Neutrophil (primary cell): ENCODE measurements at regions not wholly inside any gene's neighbourhood (a gene's known extent, or its start where the extent isn't known, plus 50 kb on each side); places are given as distances from the start of the nearest gene placed in this dataset.

Experiments used
- H3K27ac ChIP-seq: fragments of 200-600 bp; sonication (generic); 2 replicates; pipeline ENCODE4 v1.5.1; 2016; ENCODE audit warnings: mild to moderate bottlenecking, moderate library complexity
- H3K27me3 ChIP-seq: fragments of 200-600 bp; sonication (generic); 2 replicates; pipeline ENCODE4 v1.6.0; 2016; ENCODE audit warnings: mild to moderate bottlenecking
- H3K36me3 ChIP-seq: fragments of 200-600 bp; sonication (generic); 2 replicates; pipeline ENCODE4 v1.5.1; 2017
- H3K4me1 ChIP-seq, 2 experiments: fragments of 200-600 bp in 1 of 2; sonication (generic) in 1 of 2; 1 replicate in 1 of 2; 2 replicates in 1 of 2; pipeline versions ENCODE4 v1.5.1 to v1.6.1; 2013 to 2016; ENCODE audit warnings: low read depth in 1 of 2, low read length in 1 of 2, mild to moderate bottlenecking in 1 of 2, moderate library complexity in 1 of 2; ENCODE audit not compliant: control insufficient read depth in 1 of 2, insufficient read depth in 1 of 2
- H3K4me3 ChIP-seq, 2 experiments: fragments of 200-600 bp in 1 of 2; sonication (generic) in 1 of 2; 1 replicate in 1 of 2; 2 replicates in 1 of 2; pipeline ENCODE4 v1.5.1; 2013 to 2016; ENCODE audit warnings: low read depth in 1 of 2, low read length in 1 of 2, mild to moderate bottlenecking in 1 of 2, moderate library complexity in 1 of 2
- H3K9me3 ChIP-seq: fragments of 200-600 bp; sonication (generic); 2 replicates; pipeline ENCODE4 v1.5.1; 2016
- TF ChIP-seq, protein P1 (sequence below): fragments of 200-600 bp; sonication (generic); IDR thresholded peaks from 2 replicates; pipeline ENCODE4 v1.5.1; 2016; ENCODE audit warnings: antibody characterized with exemption

DNA sequence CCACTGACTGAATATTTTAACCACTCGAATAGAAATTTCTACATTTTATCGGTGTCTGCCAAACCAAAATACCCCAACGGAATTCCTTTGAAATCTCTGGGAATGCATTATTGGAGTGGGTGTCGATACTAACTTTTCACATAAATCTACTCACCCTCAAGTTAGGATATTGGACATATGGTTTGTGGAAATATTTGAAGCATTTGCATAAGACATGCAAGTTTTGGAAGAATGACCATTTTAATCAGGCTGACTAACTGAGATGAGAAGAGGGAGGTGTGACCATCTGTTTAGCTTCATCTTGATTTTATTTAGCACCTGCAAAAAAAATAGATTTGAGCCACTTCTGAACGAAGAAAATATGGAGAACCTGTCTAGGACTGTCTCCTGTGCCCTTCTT lies 61.2 kb downstream of the KLF6 start:
- TF ChIP-seq, protein P1, sequence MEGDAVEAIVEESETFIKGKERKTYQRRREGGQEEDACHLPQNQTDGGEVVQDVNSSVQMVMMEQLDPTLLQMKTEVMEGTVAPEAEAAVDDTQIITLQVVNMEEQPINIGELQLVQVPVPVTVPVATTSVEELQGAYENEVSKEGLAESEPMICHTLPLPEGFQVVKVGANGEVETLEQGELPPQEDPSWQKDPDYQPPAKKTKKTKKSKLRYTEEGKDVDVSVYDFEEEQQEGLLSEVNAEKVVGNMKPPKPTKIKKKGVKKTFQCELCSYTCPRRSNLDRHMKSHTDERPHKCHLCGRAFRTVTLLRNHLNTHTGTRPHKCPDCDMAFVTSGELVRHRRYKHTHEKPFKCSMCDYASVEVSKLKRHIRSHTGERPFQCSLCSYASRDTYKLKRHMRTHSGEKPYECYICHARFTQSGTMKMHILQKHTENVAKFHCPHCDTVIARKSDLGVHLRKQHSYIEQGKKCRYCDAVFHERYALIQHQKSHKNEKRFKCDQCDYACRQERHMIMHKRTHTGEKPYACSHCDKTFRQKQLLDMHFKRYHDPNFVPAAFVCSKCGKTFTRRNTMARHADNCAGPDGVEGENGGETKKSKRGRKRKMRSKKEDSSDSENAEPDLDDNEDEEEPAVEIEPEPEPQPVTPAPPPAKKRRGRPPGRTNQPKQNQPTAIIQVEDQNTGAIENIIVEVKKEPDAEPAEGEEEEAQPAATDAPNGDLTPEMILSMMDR, result no peak
- Histone ChIP-seq H3K36me3 (no peaks in the 10 kb centered on the region), H3K4me3 (no peak overlapping the region), H3K27ac (no peak overlapping the region), H3K27me3 (no peaks in the 10 kb centered on the region), H3K4me1 (peaks cover 41% of the 10 kb centered on the region in 2 experiments), H3K9me3 (no peaks in the 10 kb centered on the region)

DNA sequence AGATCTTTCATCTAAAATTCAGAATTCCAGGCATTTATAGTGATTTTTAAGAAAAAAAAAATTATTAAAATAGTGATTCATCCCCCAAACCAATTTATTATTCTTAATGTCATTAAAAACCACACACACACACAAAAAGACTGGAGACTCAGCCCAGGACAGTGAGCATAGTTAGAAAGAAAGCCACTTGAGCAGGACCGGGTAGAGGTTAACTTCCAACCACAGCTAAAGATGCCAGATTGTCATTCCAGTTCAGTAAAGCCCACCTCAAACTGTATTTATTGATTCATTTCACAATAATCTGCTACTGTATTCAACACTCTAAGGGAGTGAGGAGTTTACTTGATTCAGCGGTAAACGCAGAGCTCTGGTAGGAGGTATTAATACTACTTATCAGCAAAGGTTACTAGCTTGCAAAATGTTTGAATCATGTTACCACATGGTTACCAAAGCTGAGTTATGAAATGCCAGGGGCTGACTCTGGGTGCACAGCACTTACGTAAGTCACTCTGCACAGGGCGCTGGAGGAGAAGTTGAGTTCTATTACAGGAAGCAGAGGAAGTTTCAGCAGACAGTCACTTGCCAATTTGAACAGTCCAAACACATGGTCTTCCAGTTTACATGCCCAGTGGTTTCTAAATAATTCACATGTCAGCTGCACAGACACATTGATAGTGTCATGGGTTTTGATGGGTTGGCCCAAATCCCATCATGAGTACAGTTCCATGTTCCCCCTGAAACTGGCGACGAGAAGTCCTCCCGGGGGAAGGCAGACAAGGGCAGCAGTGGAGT lies 64.6 kb downstream of the KLF6 start:
- Histone ChIP-seq H3K36me3 (no peaks in the 10 kb centered on the region), H3K27me3 (no peaks in the 10 kb centered on the region), H3K9me3 (no peaks in the 10 kb centered on the region), H3K4me1 (peaks cover 52 to 65% of the 10 kb centered on the region in 2 experiments), H3K4me3 (peak overlapping the region; percentile 44 to 58), H3K27ac (peak overlapping the region; percentile 91)
- TF ChIP-seq, protein P1, result peak; percentile 48

DNA sequence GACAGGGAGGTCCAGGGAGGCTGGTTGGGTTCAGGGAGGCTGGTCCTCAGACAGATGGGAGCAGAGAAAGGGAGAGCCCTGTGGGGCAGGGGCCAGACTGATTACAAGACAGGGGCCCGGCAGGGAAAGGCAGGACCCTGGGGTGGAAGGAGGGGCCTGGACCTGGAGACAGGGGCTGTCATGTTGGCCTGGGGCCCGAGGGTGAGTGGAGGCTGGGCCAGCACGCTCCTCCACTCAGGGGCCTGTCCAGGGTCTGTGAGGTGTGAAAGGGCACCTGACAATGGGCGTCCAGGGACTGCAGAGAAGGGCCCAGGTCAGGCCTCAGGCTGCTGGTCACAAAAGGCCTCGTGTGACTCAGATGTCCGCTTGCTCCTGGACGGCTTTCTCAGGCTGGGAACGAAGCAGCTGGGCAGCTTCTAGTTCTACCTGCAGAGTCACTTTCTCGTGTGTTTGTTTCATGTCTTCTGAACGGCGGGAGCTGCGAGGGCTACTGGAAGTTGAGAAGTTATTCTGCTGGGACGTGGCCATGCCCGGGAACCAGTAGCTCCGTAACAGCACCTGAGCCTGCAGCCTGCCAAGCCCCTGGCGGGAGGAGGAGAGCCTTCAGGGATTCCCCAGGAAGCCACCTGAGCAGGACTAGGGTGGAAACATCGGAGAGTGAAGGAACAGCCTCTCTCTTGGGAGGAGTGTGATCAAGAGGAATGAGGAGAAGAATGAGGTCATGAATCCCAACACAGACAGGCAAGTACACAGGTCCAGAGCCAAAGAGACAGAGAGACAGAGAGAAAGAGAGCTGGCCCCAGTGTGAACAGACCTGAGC lies 65.8 kb downstream of the KLF6 start:
- H3K36me3 ChIP-seq, result no peaks in the 10 kb centered on the region

DNA sequence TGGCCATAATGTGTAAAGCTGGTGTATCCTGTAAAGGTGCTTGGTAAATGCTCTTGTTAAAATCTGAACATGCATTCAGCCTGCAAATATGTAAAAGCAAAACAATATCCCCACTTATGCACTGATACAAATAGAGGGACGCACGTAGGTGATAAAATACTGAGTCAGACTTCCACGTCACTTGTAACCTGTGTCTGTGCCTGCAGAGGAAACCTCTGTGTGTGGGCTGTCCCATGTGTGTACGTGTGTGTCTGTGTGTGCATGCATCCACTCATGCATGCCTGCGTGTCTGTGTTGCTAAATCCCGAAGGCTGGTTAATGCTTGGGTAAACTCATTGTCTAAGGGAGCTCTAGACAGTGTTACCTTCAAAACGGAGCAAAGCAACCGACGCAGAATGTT lies 68.9 kb downstream of the KLF6 start:
- TF ChIP-seq, protein P1, result no peak
- H3K27ac ChIP-seq, result no peak overlapping the region
- H3K27me3 ChIP-seq, result no peaks in the 10 kb centered on the region
- no peak overlapping the region for H3K4me3 ChIP-seq
- no peaks in the 10 kb centered on the region for H3K36me3 ChIP-seq
- peaks cover 44 to 56% of the 10 kb centered on the region in 2 experiments for H3K4me1 ChIP-seq
- no peaks in the 10 kb centered on the region for H3K9me3 ChIP-seq

More for the DNA sequence above, 65.8 kb downstream of the KLF6 start:
- TF ChIP-seq, protein P1, result no peak
- Histone ChIP-seq H3K27me3 (no peaks in the 10 kb centered on the region), H3K9me3 (no peaks in the 10 kb centered on the region), H3K4me1 (peaks cover 62 to 74% of the 10 kb centered on the region in 2 experiments), H3K4me3 (peak overlapping the region in 1 of 2 experiments; percentile 58), H3K27ac (peak overlapping the region; percentile 91)

DNA sequence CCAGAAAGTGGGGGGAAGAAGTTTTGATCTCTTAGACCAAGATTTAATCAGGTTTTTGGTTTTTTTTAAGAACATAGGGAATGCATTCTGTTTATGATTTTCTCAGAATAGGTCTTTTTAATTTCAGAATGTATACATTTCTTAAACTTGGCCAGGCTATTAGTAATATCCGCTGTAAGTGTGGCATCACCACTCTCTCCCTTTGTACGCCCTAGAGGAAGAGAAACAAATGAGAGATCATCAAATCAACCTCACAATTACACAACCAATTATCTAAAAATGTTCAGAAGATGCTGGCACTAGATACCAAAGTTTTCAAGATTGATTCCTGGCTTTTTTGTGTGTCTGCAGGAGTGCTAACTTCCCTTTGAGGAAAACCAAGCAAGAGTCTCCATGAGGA lies 70.0 kb downstream of the KLF6 start:
- H3K4me3 ChIP-seq, result no peak overlapping the region
- H3K27me3 ChIP-seq, result no peaks in the 10 kb centered on the region
- TF ChIP-seq, protein P1, result no peak

More for the DNA sequence above, 70.0 kb downstream of the KLF6 start:
- Histone ChIP-seq H3K9me3 (no peaks in the 10 kb centered on the region), H3K36me3 (no peaks in the 10 kb centered on the region), H3K4me1 (peaks cover 33 to 45% of the 10 kb centered on the region in 2 experiments), H3K27ac (peak overlapping the region; percentile 24)
